Progenitor cell of endocrine pancreas (in vitro differentiated cells): ENCODE measurements at regions not wholly inside any gene's neighbourhood (a gene's known extent, or its start where the extent isn't known, plus 50 kb on each side); places are given as distances from the start of the nearest gene placed in this dataset.

Experiments used
- DNase-seq: peaks from one replicate; pipeline ENCODE4 v3.0.0; 2021; ENCODE audit warnings: low spot score; ENCODE audit not compliant: unreplicated experiment
- H3K27ac Mint-ChIP-seq: 2 replicates; pipeline ENCODE4 v1.8.0; 2021; ENCODE audit warnings: mild to moderate bottlenecking, moderate library complexity, mixed read lengths
- H3K27me3 Mint-ChIP-seq: 2 replicates; pipeline ENCODE4 v1.8.0; 2021; ENCODE audit warnings: mixed read lengths
- H3K36me3 Mint-ChIP-seq: 2 replicates; pipeline ENCODE4 v1.8.0; 2022; ENCODE audit warnings: mixed read lengths; ENCODE audit not compliant: insufficient read depth
- H3K4me1 Mint-ChIP-seq: 2 replicates; pipeline ENCODE4 v1.8.0; 2021; ENCODE audit warnings: low read depth, mixed read lengths
- H3K4me3 Mint-ChIP-seq: 2 replicates; pipeline ENCODE4 v1.8.0; 2021; ENCODE audit warnings: low read depth, mild to moderate bottlenecking, moderate library complexity, mixed read lengths
- H3K9me3 Mint-ChIP-seq: 2 replicates; pipeline ENCODE4 v1.8.0; 2021; ENCODE audit warnings: low read depth, mixed read lengths
- CTCF ChIP-seq: fragments of 200-600 bp; sonication (generic); IDR thresholded peaks from one replicate; pipeline ENCODE4 v1.5.0; 2021; ENCODE audit warnings: antibody characterized with exemption, mild to moderate bottlenecking; ENCODE audit not compliant: unreplicated experiment

DNA sequence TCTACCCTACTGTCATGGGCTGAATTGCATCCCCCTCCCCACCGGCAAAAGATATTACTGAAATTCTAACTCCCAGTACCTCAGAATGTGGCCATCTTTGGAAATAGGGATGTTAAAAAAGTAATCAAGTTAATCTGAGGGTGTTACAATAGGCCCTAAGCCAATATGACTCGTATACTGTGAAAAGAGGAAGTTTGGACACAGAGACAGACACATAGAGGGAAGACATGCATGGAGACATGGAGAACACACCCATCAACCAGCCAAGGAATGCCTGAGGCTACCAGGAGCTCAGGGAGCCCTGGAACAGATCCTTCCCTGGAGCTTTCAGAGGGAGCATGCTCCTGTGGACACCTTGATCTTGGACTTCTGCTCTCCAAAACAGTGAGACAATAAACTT is 138.2 kb upstream of the ADO start:
- H3K27me3 Mint-ChIP-seq: peaks cover 8% of the 10 kb centered on the region
- H3K27ac Mint-ChIP-seq: no peak overlapping the region
- no peak for TF ChIP-seq CTCF

GRCh38 chr10:62669341-62669740 is 135.2 kb upstream of the ADO start:
- no peak for TF ChIP-seq CTCF
- Mint-ChIP-seq H3K36me3 (no peaks in the 10 kb centered on the region), H3K4me3 (no peak overlapping the region), H3K4me1 (no peaks in the 10 kb centered on the region), H3K27ac (no peak overlapping the region), H3K9me3 (no peaks in the 10 kb centered on the region), H3K27me3 (peaks cover 5% of the 10 kb centered on the region)
- no peak for DNase-seq

More for the DNA sequence above, 138.2 kb upstream of the ADO start:
- no peaks in the 10 kb centered on the region for H3K36me3 Mint-ChIP-seq
- no peaks in the 10 kb centered on the region for H3K4me1 Mint-ChIP-seq
- DNase-seq: no peak
- no peak overlapping the region for H3K4me3 Mint-ChIP-seq
- H3K9me3 Mint-ChIP-seq: no peaks in the 10 kb centered on the region

DNA sequence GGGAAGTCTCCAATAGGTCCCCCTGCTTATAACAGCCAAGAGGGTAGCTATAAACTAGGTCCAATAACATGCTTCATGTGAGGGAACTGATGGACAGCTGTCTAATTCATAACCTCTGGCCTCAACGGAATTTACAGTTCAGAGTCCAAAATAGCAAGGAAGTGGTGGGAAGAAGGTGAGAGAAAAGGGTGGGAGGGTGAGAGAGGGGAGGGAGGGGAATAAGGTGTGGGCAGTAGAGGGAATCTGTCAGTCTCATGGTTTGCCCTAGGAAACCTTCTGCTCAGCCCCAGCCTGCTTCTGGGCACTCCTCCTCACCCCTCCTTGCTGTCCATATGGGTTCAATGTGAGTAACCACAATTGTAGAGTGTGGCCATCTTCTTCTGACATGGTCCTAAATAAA is 133.4 kb upstream of the ADO start:
- Mint-ChIP-seq H3K4me3 (no peak overlapping the region), H3K27me3 (peaks cover 3% of the 10 kb centered on the region), H3K9me3 (no peaks in the 10 kb centered on the region), H3K27ac (no peak overlapping the region), H3K4me1 (no peaks in the 10 kb centered on the region), H3K36me3 (no peaks in the 10 kb centered on the region)
- DNase-seq: no peak
- no peak for TF ChIP-seq CTCF

GRCh38 chr10:62681211-62681940 is 123.1 kb upstream of the ADO start:
- Mint-ChIP-seq H3K27ac (no peak overlapping the region), H3K27me3 (peaks cover 4% of the 10 kb centered on the region), H3K4me3 (no peak overlapping the region), H3K36me3 (no peaks in the 10 kb centered on the region), H3K4me1 (no peaks in the 10 kb centered on the region), H3K9me3 (peaks cover 7% of the 10 kb centered on the region)
- TF ChIP-seq CTCF: peak; percentile 34
- DNase-seq: no peak

- Mint-ChIP-seq H3K36me3 (no peaks in the 10 kb centered on the region), H3K27ac (no peak overlapping the region), H3K4me1 (no peaks in the 10 kb centered on the region), H3K4me3 (no peak overlapping the region), H3K9me3 (no peaks in the 10 kb centered on the region), H3K27me3 (peaks cover 4% of the 10 kb centered on the region)
- no peak for TF ChIP-seq CTCF
- no peak for DNase-seq
These were observed 119.6 kb upstream of the ADO start for GRCh38 chr10:62684911-62685310.
